Retinal pigment epithelial cell (primary cell): ENCODE measurements at regions not wholly inside any gene's neighbourhood (a gene's known extent, or its start where the extent isn't known, plus 50 kb on each side); places are given as distances from the start of the nearest gene placed in this dataset.
"Not testable (repeated sequence)": the region's sequence is repeated elsewhere in the genome, so short reads cannot be mapped to it uniquely, and the experiment has no call there.

Experiments used
- DNase-seq: peaks from one replicate; pipeline ENCODE4 v3.0.0-alpha.2; 2010; ENCODE audit warnings: low read depth
- H3K4me3 ChIP-seq: 2 replicates; pipeline ENCODE4 v1.5.1; 2011; ENCODE audit warnings: mild to moderate bottlenecking, low read length, control low read depth, moderate library complexity
- TF ChIP-seq, protein P1 (sequence below): conservative IDR thresholded peaks from 2 replicates; pipeline ENCODE4 v1.5.1; 2011; ENCODE audit warnings: low read depth, low read length, control low read depth, inconsistent platforms

GRCh38 chr1:193914871-193915270, 728.5 kb upstream of the B3GALT2 start:
- TF ChIP-seq, protein P1, sequence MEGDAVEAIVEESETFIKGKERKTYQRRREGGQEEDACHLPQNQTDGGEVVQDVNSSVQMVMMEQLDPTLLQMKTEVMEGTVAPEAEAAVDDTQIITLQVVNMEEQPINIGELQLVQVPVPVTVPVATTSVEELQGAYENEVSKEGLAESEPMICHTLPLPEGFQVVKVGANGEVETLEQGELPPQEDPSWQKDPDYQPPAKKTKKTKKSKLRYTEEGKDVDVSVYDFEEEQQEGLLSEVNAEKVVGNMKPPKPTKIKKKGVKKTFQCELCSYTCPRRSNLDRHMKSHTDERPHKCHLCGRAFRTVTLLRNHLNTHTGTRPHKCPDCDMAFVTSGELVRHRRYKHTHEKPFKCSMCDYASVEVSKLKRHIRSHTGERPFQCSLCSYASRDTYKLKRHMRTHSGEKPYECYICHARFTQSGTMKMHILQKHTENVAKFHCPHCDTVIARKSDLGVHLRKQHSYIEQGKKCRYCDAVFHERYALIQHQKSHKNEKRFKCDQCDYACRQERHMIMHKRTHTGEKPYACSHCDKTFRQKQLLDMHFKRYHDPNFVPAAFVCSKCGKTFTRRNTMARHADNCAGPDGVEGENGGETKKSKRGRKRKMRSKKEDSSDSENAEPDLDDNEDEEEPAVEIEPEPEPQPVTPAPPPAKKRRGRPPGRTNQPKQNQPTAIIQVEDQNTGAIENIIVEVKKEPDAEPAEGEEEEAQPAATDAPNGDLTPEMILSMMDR, result no peak
- H3K4me3 ChIP-seq, result no peak overlapping the region
- DNase-seq, result no peak

DNA sequence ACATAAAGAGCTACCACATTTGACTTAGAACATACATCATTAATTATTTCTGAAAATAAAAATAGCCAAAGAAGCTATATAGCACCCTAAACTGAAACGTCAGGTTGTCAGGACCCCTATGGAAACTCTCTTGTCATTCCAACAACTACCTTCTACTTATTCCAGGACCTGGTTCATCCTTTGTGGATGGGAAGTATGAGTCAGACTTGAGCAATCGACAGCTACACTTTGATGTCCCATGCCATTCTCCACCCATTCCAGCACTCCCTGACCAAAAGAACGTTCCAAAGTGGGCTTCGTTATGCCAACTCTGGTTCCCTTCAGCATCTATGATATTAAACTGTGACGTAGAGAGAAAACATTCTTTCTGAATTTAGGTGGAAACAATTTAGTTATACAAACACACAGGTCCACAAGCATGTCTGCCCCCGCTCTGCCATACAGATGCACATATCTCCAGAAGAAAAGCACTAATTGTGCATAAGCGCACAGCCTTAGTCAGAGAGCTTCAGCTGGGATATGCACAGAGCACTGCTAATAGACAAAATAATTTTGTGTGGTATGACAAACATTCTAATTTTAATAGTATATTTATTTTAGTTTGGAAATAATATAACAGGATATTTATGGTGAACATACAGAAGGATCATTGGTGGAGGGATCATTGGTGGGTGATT, 723.1 kb upstream of the B3GALT2 start:
- no peak for DNase-seq
- TF ChIP-seq, protein P1, result no peak
- H3K4me3 ChIP-seq, result no peak overlapping the region

DNA sequence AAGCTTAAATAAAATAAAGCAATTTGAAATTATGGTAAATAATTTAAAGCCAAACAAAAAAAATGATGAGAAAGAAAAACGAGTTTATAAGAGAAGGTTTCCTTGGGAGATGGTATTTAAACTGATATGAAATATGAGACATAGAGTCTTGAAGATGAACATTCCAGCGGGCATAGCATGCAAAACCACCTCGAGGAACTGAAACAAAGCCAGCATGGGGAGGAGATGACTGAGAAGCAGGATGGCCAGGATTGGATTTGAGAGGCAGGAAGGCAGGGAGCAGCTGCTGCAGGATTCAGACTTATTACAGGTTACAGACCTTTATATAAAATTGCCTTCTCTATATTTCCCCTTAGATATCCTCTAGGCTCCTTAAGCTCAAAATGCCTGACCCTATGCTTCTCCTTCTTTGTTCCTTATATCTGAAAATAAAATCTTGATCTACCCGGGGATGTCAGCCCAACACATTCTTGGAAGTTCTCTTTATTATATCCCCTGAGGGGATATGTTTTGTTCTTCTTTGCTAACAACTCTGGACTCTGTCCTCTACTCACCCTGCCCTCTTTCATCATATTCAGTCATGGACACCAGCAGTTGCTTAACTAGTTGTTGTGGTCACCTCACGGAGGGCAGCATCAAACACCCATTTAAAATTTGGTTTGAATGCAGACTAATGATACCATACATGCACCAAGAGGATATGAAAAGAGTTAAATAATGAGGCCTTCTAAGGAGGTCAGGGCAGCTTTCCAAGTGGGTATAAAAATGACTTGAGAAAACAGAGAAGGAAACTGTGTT, 719.1 kb upstream of the B3GALT2 start:
- no peak overlapping the region for H3K4me3 ChIP-seq
- no peak for DNase-seq

DNA sequence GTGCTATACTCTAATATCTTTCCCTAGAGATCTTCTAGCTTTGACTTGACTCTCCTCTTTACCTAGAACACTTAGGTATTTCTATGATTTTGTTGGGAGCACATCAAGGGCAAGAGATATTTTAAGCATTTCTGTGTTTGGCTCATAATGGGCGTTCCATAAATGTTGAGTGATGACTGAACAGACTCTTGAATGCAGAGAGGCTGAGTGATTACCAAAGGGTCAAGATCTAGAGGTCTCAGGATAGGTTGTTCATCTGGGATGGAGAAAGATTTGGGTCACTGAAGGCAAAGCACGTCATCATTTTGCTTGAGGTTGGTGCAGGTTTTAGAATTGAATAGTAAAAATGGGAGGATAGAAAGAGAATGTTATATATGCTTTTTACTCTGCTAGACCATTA, 705.4 kb upstream of the B3GALT2 start:
- no peak overlapping the region for H3K4me3 ChIP-seq
- DNase-seq, result no peak

More for the DNA sequence above, 719.1 kb upstream of the B3GALT2 start:
- TF ChIP-seq, protein P1, result no peak

GRCh38 chr1:193890935-193891334, 704.5 kb upstream of the B3GALT2 start:
- TF ChIP-seq, protein P1, result no peak
- H3K4me3 ChIP-seq, result no peak overlapping the region
- DNase-seq, result peak; percentile 14

More for the DNA sequence above, 705.4 kb upstream of the B3GALT2 start:
- TF ChIP-seq, protein P1, result no peak

DNA sequence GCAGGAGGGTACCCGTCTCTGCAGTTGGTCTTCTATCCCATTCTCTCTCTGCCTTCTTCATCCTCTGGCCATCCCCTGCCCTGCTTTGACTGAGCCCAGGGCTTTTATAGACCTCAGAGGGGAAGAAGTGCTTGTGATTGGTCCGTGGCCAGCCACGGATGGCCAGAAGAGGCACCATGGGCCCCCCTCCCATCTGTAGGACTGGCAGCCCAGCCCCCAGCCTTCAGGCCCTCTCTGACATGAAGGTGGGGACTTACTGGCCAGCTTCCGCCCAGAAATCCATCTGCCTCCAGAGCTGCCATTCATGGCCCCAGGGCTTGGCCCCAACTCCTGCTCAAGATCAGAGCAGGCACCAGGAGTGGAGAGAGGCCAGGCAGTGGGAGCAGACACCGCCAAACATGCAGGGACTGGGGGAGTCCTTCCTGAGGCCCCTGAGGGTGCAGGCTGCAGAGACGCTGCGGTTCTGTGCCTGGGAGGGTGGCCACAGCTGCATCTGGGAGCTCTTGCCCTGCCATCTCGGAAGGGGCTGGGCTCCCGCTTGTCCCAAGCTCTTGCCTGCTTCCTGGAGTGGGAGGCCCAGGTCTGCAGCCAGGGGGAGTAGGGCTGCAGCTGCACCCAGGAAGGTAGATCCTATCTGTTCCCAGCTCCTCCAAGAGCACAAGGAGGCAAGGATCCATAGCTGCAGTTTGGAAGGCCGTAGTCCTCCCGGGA, 698.6 kb upstream of the B3GALT2 start:
- TF ChIP-seq, protein P1, result no peak
- no peak overlapping the region for H3K4me3 ChIP-seq
- DNase-seq, result no peak

GRCh38 chr1:193877920-193878319, 691.5 kb upstream of the B3GALT2 start:
- DNase-seq, H3K4me3 ChIP-seq: not testable (repeated sequence)
